Limb (tissue), 2 donors: ENCODE measurements at regions not wholly inside any gene's neighbourhood (a gene's known extent, or its start where the extent isn't known, plus 50 kb on each side); places are given as distances from the start of the nearest gene placed in this dataset.

Source experiments
- DNase-seq, 2 donors: peaks; one replicate each; pipeline ENCODE4 v3.0.0-alpha.2; 2016; ENCODE audit errors: extremely low spot score in 2 of 2

DNA sequence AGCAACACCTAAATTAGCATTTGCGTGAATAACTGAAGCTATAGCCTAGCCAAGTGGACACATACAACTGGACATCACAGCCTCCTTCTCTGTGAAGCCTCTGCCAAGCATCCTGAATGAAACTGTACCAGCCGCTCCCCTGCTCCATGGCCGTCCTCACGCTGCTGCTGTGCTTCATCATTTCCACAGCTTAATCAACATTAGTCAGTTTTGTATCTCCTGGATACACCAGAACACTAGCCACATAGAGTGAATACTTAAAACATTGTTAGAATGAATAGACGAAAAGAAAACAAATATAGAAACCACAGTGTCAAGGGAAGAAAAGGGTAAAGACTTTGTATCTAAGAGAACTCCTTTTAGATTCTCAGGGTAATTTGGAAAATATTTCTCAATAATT is 1526.9 kb downstream of the EFNB2 start:
- no peak for DNase-seq

DNA sequence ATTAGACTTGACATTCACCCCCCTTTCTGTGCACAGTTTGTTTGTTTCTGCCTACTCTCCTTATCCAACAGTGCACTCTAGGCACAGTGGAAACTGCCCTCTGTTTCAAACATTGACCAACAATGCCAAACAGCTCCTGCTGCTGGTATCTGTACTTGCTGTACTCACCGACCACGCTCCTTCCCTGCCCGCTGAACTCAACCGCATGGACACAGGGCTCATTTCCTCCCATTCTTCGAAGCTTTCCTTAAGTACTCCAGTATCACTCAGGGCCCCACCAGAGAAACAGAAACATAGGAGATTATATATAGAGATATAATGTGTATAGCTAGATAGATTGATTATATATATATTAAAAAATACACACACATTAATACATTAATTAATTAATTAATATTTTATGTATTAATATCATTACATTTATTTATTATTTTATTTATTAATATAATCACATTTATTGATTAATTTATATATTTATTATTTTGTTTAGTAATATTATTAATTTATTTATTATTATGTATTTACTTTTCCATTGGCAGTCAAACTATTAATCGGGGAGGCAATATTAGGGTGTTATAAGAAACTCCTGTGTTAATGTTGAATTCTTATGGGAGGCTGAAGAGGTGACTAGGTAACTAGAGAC is 1528.2 kb downstream of the EFNB2 start:
- no peak for DNase-seq

DNA sequence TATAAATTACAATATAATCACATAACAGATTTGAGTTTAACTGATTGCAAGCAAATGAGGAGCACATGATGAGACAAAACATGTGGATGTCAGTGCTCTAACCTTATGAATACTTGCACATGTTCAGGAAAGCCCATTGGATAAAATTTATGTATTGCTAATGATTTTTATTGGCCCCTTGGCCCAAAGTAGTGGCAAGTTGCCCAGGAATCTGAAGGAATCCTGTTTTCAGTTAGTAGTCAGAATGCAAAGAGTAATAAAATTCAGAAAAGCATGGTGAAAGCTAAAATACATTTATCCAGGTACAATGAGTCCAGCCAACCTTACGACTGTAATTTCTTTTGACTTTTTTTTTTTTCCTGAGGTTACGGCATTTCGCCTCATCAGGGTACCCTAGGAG is 1539.4 kb downstream of the EFNB2 start:
- peak; percentile 63 to 64 for DNase-seq

DNA sequence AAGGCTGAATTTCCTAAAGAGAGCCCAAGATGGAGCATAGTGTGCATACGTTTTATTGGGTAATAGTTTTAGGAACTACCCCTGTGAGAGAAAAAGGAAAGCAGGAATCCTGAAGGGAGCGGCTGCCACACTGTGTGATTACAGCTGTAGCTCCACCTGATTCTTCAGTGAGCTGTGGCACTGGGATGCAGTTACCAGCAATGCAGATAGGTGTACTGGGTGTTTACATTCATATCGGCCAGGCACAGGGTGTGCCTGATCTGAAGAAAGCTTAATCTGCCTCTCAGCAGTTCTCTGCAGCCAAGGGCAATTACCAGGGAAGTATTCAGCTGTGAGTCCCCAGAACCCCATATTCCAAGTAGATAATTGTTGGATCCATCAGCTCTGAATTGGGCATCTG is 1541.8 kb downstream of the EFNB2 start:
- DNase-seq: no peak

DNA sequence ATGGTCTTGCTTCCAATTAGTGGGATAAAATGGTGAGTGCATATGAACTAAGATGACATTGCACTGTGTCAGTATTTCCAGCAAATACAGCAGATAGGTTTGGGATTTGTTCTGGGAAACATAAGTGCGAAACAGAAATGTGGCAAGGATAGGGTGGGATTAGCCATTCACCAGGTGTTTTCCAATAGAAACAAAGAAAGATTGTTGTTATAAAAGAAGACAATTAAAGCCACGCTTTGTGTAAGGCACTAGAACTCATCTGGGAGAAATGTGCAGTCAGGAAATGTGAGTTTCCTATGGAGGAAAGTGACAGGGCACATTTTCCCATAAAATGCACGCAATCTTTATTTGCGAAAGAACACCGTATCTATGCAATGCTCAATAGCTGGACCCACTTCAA is 1547.8 kb downstream of the EFNB2 start:
- DNase-seq: no peak

DNA sequence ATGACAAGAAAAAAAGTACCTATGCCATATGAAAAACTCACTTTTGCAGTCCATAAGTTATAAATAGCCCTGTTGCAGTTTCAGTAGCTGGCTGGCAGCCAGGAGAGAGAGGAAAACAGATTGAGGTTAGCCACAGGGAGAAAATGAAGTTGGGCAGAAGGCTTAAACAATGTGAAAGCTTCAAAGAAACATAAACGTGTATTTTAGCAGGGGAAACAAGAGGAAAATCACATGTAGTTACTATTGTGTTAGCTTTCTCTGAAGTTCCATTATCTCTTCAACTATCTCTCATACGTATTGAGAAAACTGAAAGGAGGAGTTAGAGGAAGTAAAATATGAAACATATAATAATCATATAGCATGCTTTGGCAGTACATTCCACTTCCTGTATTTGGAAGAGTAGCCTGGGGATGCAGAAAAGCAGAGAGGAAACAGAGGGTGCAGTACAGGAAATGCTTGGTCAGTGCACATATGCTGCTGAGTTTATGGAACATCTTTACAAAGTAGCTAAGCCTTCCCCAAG is 1551.1 kb downstream of the EFNB2 start:
- DNase-seq: peak; percentile 66 to 70

DNA sequence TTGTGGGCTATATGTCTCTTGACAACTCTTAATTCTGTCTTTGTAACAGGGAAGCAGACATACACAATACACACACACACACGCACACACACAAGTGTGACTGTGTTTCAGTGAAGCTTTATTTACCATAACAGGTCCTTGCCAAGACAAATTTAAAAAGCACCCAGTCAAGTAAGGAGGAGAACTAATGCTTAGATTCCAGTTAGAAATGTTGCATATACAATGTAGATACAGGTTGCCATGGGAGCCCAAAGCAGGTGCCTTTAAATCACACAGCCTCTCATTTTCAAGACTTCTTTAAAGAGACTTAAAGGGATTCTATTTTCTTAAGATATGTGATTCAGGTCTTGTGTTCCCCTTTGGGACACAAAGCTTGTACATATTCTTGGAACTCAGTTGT is 1551.9 kb downstream of the EFNB2 start:
- no peak for DNase-seq

DNA sequence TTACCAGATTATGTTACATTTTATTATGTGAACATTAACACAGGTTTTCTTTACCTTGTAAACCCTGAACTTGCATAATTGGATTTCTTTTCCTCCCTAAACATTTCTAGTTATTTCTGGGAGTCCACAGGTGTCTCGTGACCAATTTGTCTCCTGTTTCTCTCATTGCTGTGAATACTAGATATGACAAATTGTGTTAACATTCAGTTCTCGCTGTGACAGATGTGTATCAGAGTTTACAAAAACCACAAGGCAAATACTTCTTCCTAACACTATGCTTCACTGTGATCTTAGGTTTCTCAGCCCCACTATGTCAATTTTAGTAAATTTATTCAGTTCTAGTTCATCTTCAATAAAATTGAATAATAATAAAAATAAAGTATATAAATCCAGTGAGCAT is 1554.9 kb downstream of the EFNB2 start:
- DNase-seq: no peak

DNA sequence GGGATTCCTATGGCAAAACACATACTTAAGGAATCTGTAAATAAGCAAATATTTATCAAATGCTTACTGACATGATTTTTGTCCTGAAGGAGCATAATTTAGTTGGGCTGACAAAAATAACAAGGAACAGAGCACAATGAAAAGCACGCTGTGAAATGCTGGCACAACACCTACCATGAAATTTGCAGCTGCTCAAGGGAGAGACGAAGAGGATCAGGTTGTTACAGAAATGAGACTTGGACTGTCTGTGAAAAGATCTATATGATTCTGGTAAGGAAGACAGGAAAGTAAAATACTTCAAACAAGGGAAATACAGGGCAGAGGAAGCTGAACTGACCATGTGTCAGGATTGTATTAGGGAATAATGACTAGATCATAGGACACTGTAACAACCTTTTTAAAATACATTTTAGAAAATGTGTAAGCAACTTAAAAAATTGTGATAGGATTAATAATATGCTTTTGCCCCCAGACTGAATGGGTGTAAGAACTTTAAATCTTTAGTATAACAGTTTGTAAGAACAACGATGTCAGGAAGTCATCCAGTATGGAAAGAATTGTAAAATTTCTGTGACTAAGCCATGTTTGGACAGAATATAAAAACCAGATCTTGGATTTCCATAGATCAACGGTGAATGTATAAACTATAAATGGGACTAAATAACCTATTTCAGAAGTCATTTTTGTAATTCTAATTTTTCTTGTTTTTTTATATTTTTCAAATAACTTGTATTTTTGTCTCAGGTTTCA is 1556.0 kb downstream of the EFNB2 start:
- peak in 1 of 2 donors; percentile 31 for DNase-seq

DNA sequence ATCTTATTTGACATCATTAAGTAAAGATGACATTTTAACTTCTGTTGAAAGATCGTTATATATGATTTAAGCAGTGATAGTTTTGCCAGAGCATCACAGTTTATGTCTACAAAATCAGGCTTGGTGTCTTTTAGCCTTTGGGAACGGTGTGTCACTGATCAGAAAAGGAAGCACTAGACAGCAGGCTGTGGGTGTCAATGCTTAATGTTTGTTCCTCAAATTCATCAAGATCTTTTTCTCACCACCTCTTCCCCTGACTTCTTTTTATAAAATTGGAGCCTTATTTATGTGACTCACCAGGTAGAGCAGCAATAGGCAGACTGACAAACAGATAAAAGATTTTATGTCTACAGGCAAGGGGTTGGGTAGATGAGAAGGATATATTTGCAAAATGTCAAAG is 1558.5 kb downstream of the EFNB2 start:
- DNase-seq: no peak

DNA sequence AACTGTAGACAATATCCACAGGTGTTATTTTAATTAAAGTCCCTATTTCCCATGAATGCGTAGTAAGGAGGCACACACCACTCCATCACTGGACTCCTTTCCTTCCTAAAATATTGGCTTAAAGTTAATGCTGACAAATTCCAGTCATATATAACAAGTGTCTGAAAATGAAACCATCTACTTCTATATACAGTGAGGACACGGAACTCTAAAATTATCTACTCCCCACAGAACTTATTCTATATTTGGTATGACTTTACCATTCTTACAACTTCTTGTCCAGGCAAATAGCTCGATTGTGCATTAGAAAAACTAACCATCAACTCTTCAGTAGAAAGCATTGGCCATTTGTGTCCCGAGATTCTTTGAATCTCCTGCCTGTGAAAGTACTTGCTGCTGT is 1560.2 kb downstream of the EFNB2 start:
- no peak for DNase-seq

DNA sequence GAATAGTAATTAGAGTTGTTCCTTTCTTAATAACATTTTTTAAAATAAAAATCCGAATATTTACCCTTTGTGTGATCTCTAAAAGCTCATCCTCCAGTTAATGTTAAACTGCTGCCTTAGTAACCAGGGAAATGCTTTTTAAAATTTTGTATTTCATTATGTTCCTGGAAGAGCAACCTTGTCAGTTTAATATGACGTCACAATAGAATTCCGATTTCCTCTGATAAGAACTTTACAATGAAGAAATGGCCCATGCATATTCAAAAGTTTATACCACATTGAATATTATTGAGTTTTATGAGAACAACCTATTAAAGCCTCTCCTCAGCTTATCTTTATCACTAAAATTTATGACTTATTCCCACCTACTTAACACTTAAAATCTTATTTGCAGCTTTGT is 1566.6 kb downstream of the EFNB2 start:
- no peak for DNase-seq

DNA sequence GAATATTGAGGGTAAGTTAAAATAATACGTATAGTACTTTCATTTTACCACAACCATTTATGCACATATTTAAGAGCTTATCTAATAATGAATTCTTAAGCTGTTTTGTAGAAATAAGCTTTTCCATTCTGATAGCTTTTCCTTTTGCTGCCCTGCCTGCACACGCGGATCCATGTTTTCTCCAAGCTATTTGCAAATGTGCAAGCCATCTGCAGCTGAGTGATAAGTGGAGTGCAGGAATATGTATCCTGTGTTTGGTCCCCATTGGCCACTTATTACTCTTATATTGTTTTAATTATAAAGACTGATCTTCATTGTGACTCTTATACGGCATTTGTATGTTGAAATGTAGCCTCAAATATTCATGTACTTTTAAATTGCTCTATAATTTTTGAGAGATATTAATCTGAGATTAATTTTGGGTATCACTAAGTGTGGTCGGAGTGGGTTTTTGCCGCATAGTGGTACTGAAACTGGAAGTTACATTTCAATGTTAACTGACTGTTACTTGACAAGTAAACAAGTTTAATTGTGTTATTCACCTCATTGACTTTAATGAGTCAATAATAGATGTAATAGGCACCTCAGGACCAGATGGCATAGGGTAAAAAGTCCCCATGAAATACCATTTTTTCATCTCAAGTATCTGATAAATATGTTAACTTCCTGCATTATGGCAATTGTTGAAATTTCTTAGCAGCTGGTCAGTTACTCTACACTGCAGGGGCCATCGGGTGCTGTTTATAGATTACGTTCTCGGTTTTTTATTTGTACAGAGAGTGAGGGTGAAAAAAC is 1567.4 kb downstream of the EFNB2 start:
- no peak for DNase-seq

DNA sequence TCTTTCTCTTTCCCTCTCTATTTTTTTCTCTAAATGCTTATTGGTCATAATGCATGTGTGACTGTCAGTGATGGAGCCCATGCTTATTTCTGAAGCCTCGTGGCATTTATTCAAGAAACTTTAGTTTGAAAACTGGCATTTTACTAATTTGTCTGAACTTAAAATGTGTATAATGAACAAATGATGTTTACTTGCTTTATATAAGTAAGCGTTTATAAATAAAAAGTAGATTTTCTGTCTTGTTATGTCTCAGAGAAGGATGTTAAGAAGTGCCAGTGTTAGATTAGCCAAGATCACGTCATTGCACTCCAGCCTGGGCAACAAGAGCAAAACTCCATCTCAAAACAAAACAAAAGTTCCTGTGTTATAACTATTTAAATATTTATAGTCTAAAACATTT is 1568.1 kb downstream of the EFNB2 start:
- no peak for DNase-seq

DNA sequence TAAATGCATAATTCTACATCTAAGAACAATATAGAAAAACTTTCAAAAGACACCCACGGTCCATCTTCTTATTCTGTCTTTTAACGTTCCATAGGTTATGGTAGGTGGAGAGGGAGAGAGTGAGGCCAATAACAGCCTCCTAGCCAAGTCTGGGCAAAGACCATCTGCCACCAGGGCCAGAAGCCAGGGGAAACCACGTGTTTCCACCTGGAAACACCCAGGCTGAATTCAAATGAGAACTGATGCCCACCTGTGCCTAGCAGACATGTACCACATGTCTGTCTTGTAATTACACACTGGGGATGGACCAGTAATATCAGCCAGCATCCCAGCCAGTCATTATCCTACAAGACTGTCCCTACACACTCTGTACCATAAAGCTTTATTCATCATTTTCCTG is 1573.1 kb downstream of the EFNB2 start:
- DNase-seq: no peak

DNA sequence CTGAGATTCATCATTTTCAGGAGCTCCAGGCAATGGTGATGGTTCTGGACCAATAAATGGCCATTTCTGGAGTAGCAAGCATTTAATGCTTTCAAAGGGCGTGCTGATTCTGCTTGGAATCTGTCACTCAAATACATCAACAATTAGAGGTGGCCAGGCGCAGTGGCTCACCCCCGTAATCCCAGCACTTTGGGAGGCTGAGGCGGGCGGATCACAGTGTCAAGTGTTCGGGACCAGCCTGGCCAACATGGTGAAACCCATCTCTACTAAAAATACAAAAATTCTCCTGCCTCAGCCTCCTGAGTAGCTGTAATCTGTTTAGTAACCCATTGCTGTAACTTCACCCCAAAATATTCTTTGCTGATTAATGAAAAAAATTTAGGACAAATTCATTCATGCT is 1574.2 kb downstream of the EFNB2 start:
- DNase-seq: no peak

DNA sequence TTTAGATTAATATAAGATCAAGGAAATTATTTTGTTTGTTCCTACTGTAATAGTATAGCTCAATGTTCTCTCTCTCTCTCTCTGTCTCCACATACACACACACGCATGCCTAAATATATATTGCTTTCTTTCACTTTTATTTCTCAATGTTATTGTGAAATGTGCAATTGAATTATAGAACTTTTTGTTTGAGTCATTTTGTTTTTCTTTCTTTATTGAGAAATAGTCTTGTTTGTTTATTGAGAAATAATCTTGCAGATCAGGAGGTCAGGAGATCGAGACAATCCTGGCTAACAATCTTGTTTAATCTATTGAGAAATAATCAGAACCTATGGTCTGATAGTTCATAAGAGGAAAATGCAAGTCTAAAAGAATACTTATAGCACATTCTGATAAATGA is 1581.3 kb downstream of the EFNB2 start:
- DNase-seq: no peak

DNA sequence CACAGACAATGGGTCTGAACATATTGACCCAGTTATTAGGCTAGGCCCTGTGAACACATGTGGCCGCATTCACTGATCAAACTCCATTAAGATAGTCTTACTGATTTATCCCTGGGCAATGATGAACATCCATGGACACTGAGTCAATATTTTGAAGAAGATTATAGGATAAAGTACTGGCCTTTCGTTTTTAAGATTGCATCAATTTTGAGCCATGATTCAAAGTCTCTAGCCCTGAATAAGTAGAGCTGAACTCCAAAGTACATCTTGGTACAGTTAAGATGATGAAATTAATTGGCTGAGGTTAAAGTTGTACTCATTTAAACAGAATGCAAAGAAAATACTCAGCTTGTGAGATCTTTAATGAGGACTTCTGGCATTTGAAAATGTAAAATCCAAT is 1581.9 kb downstream of the EFNB2 start:
- no peak for DNase-seq

DNA sequence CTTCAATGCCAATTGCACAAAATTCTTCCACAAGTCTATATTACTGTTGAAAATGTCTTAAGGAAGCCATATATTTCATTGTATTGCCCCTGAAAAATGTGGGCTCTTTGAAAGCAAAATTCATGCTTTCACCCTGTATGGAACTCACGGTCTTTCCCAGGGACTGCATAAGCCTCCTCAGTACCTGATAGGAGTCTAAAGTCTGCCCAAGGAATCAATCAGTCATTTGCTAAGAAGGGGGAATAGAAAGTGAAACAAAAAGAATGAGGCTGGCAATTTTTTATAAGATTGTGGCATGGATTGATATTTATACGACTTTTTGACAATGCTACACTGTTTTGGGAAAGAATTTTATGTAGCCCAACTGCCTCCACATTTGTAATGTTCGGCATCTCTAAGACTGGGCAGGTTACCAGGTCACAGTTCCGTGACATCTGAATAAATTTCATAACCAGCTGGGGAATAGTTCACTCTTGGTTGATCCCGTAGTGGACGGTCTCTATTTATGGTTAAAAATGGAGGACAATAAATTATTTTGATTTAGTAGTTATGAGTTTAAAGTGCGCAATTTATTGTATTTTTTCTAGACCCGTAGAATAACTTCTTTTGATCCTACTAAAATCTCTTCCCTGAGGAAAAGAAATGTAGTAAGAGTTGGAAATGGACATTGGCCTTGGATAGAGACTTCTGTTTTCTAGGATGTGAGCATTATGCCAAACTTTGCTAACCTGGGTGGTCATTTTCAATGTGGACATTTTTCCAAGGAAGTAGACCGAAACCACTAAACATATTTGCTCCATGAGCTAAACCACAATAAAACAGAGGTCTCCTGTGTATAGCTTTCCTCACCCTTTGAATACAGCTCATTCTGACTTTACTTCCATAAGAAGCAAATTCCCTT is 1585.4 kb downstream of the EFNB2 start:
- DNase-seq: peak in 1 of 2 donors; percentile 40

DNA sequence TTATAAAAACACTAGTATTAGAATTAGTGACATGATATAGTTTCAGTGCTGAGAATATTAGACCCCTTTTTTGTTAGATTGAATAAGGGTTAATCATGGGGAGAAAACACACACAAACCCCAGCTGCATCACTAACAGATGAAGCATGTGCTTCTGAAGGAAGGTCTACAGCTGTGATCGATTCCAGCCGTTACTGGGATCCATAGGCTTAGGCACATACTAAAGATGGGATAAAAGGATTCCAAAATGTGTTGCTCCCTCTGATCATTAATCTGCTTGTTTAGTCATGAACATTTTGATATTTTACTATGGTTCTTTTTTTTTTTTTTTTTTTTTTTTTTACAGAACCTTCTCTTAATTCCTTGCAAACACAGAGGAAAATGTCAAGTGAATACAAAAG is 1591.3 kb downstream of the EFNB2 start:
- DNase-seq: peak in 1 of 2 donors; percentile 35

DNA sequence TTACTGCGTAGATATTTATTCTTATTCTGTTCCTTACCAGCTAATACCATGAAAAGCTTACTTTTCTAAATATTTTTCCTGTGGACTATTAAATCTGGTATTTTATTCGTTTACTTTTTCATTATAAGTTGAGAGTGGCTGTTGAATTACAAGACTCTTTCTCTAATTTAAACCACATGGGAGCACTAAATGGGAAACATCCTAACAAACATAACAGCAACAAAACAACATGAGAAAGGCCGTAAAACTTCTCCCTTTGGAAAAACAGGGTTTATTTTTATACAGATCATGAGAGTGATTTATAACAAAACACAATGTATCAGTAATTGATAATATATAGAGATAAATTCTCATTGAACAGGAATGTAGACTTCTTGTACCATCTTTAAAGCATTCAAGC is 1592.1 kb downstream of the EFNB2 start:
- no peak for DNase-seq
